ENCODE measurements at regions not wholly inside any gene's neighbourhood (a gene's known extent, or its start where the extent isn't known, plus 50 kb on each side); places are given as distances from the start of the nearest gene placed in this dataset.

GRCh38 chr5:18032744-18033143 lies 398.5 kb downstream of the TAF11L14 start:
- no peak overlapping the region for H2AFZ ChIP-seq
- WGBS (ENCODE audit: low lambda C conversion rate, missing lambda C conversion rate) = 82% methylated on average over 4 of the region's 4 CpGs
- TF ChIP-seq EZH2 (IDR thresholded peaks at IDR 0.05; ENCODE audit: borderline replicate concordance) (no peak), EZH2phosphoT487 (IDR thresholded peaks at IDR 0.05; ENCODE audit: low read depth, severe bottlenecking, unreplicated experiment) (no peak), CTCF (IDR thresholded peaks at IDR 0.05; ENCODE audit: poor library complexity) (no peak)
- no peaks in the 10 kb centered on the region for H3K4me1 ChIP-seq (ENCODE audit: insufficient read depth)
- H3K4me2 ChIP-seq = no peak overlapping the region
- H3K4me3 ChIP-seq = no peak overlapping the region
- H3K9me3 ChIP-seq (ENCODE audit: low read depth) = no peaks in the 10 kb centered on the region
- H3K27ac ChIP-seq = no peak overlapping the region
- no peaks in the 10 kb centered on the region for H3K27me3 ChIP-seq
- H3K36me3 ChIP-seq (replicated peaks; ENCODE audit: insufficient read depth, low read depth) = no peaks in the 10 kb centered on the region
- H3K9me2 ChIP-seq (replicated peaks; ENCODE audit: insufficient read depth) = no peaks in the 10 kb centered on the region
- no peak for DNase-seq (ENCODE audit: low spot score)
- H3K79me2 ChIP-seq = no peaks in the 10 kb centered on the region
- no peaks in the 10 kb centered on the region for H4K20me1 ChIP-seq (ENCODE audit: insufficient read depth, poor library complexity, severe bottlenecking)

GRCh38 chr5:18036531-18036930 lies 402.3 kb downstream of the TAF11L14 start:
- no peak for TF ChIP-seq EZH2 (IDR thresholded peaks at IDR 0.05; ENCODE audit: borderline replicate concordance)
- TF ChIP-seq CTCF (IDR thresholded peaks at IDR 0.05; ENCODE audit: poor library complexity) = no peak
- TF ChIP-seq EZH2phosphoT487 (IDR thresholded peaks at IDR 0.05; ENCODE audit: low read depth, severe bottlenecking, unreplicated experiment) = no peak
- no peak for DNase-seq (ENCODE audit: low spot score)
- no peaks in the 10 kb centered on the region for H3K79me2 ChIP-seq
- WGBS (ENCODE audit: low lambda C conversion rate, missing lambda C conversion rate) = 91% methylated on average over 2 of the region's 2 CpGs
- no peaks in the 10 kb centered on the region for H3K9me2 ChIP-seq (replicated peaks; ENCODE audit: insufficient read depth)
- H3K9me3 ChIP-seq (ENCODE audit: low read depth) = no peaks in the 10 kb centered on the region
- no peak overlapping the region for H2AFZ ChIP-seq
- no peaks in the 10 kb centered on the region for H3K36me3 ChIP-seq (replicated peaks; ENCODE audit: insufficient read depth, low read depth)
- no peaks in the 10 kb centered on the region for H3K27me3 ChIP-seq
- no peak overlapping the region for H3K4me3 ChIP-seq
- H3K4me1 ChIP-seq (ENCODE audit: insufficient read depth) = no peaks in the 10 kb centered on the region
- H3K27ac ChIP-seq = no peak overlapping the region
- no peaks in the 10 kb centered on the region for H4K20me1 ChIP-seq (ENCODE audit: insufficient read depth, poor library complexity, severe bottlenecking)
- H3K4me2 ChIP-seq = no peak overlapping the region

- H2AFZ ChIP-seq = no peak overlapping the region
- H4K20me1 ChIP-seq (ENCODE audit: insufficient read depth, poor library complexity, severe bottlenecking) = no peaks in the 10 kb centered on the region
- TF ChIP-seq EZH2 (IDR thresholded peaks at IDR 0.05; ENCODE audit: borderline replicate concordance) (no peak), EZH2phosphoT487 (IDR thresholded peaks at IDR 0.05; ENCODE audit: low read depth, severe bottlenecking, unreplicated experiment) (no peak), CTCF (IDR thresholded peaks at IDR 0.05; ENCODE audit: poor library complexity) (no peak)
- no peaks in the 10 kb centered on the region for H3K4me1 ChIP-seq (ENCODE audit: insufficient read depth)
- no peak overlapping the region for H3K27ac ChIP-seq
- H3K9me3 ChIP-seq (ENCODE audit: low read depth) = no peaks in the 10 kb centered on the region
- H3K9me2 ChIP-seq (replicated peaks; ENCODE audit: insufficient read depth) = no peaks in the 10 kb centered on the region
- DNase-seq (ENCODE audit: low spot score) = no peak
- H3K79me2 ChIP-seq = no peaks in the 10 kb centered on the region
- no peak overlapping the region for H3K4me3 ChIP-seq
- 88% methylated on average over 2 of the region's 2 CpGs for WGBS (ENCODE audit: low lambda C conversion rate, missing lambda C conversion rate)
- H3K27me3 ChIP-seq = no peaks in the 10 kb centered on the region
- no peak overlapping the region for H3K4me2 ChIP-seq
- H3K36me3 ChIP-seq (replicated peaks; ENCODE audit: insufficient read depth, low read depth) = no peaks in the 10 kb centered on the region
These were observed 403.5 kb downstream of the TAF11L14 start for GRCh38 chr5:18037718-18038117.

- Histone ChIP-seq H3K79me2 (no peaks in the 10 kb centered on the region), H4K20me1 (ENCODE audit: insufficient read depth, poor library complexity, severe bottlenecking) (no peaks in the 10 kb centered on the region), H3K4me1 (ENCODE audit: insufficient read depth) (no peaks in the 10 kb centered on the region), H3K36me3 (replicated peaks; ENCODE audit: insufficient read depth, low read depth) (no peaks in the 10 kb centered on the region), H3K4me2 (no peak overlapping the region), H3K27ac (no peak overlapping the region), H3K9me2 (replicated peaks; ENCODE audit: insufficient read depth) (no peaks in the 10 kb centered on the region), H3K4me3 (no peak overlapping the region), H3K9me3 (ENCODE audit: low read depth) (no peaks in the 10 kb centered on the region), H3K27me3 (no peaks in the 10 kb centered on the region), H2AFZ (no peak overlapping the region)
- 86% methylated on average over 1 of the region's 1 CpG for WGBS (ENCODE audit: low lambda C conversion rate, missing lambda C conversion rate)
- TF ChIP-seq CTCF (IDR thresholded peaks at IDR 0.05; ENCODE audit: poor library complexity) (no peak), EZH2 (IDR thresholded peaks at IDR 0.05; ENCODE audit: borderline replicate concordance) (no peak), EZH2phosphoT487 (IDR thresholded peaks at IDR 0.05; ENCODE audit: low read depth, severe bottlenecking, unreplicated experiment) (no peak)
- no peak for DNase-seq (ENCODE audit: low spot score)
These were observed 409.1 kb downstream of the TAF11L14 start for GRCh38 chr5:18043344-18043743.
